ENCODE measurements at regions not wholly inside any gene's neighbourhood (a gene's known extent, or its start where the extent isn't known, plus 50 kb on each side); places are given as distances from the start of the nearest gene placed in this dataset.
"Not testable (repeated sequence)": the region's sequence is repeated elsewhere in the genome, so short reads cannot be mapped to it uniquely, and the experiment has no call there.

DNA sequence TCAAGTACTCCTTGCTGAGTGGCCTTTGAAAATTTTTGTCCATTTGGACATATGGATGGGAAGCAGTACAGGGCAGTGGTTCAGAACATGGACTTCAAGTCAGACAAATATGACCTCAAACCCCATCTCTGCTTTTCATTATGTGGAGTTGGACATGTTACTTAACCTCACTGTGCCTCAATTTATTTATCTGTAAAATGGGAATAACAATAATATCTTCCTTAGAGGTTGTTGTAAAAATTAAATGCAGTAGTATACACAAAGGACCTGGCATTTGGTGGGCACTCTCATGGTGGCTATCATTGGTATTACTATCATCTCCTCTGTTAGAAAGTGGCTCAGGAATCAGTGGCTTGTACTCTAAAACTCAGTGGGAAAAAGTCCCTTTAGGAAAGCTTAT lies 204.0 kb upstream of the MYLIP start:
- no peak for DNase-seq

DNA sequence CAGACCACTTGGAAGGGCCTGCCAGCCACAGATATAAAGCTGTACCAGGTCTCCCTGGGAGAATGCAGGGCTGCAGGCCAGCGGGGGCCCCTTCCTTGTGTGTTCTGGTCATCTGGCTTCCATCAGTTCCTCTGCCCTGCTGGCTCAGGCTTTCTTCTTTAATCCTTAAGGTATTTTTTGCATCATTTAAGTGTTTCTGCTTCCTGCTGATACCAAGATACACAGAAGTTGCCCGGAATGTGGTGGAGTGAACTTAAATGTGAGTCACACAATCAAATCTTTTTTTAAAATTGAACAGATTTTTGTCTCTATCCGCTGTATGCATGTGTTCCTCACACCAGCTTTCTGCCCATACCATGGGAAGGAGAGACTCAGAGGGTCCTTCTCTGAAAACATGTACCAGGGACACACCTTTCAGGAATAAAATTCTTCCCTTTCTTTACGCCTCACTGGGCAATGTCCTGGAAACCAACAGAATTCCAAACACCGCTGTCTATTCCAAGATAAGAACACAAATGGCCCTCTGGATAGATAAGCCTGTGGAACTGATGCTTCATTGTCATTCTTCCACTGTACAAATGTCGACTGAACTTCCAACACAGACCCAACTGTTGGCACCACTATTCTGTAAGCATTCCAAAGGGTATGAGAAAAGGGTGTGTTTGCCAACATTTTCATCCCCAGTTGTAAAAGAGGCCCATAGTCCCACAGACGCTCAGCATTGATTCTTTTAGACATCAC lies 206.2 kb upstream of the MYLIP start:
- no peak for DNase-seq

DNA sequence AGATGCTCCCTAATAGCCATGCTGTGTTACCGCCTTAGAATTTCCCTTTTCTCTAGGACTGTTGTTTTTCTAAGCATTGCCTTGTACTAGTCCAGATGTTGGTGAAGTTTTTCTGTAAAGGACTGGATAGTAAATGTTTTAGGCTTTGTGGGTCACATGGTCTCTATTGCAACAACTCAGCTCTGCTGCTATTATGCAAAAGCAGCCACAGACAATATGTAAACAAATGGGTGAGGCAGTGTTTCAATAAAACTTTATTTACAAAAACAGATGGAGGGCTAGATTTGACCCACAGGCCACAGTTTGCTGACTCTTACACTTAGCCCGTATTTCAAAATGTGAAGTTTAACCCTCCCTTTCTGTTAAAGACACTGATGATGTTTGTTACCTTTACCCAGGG lies 207.6 kb upstream of the MYLIP start:
- DNase-seq, result no peak

- DNase-seq, result no peak
Measured at GRCh38 chr6:15916581-15916980, 212.3 kb upstream of the MYLIP start.

- no peak for DNase-seq
Measured at GRCh38 chr6:15915508-15916178, 213.2 kb upstream of the MYLIP start.

GRCh38 chr6:15914553-15914952 lies 214.3 kb upstream of the MYLIP start:
- no peak for DNase-seq

- DNase-seq, result no peak
Measured at GRCh38 chr6:15913573-15913972, 215.3 kb upstream of the MYLIP start.

DNA sequence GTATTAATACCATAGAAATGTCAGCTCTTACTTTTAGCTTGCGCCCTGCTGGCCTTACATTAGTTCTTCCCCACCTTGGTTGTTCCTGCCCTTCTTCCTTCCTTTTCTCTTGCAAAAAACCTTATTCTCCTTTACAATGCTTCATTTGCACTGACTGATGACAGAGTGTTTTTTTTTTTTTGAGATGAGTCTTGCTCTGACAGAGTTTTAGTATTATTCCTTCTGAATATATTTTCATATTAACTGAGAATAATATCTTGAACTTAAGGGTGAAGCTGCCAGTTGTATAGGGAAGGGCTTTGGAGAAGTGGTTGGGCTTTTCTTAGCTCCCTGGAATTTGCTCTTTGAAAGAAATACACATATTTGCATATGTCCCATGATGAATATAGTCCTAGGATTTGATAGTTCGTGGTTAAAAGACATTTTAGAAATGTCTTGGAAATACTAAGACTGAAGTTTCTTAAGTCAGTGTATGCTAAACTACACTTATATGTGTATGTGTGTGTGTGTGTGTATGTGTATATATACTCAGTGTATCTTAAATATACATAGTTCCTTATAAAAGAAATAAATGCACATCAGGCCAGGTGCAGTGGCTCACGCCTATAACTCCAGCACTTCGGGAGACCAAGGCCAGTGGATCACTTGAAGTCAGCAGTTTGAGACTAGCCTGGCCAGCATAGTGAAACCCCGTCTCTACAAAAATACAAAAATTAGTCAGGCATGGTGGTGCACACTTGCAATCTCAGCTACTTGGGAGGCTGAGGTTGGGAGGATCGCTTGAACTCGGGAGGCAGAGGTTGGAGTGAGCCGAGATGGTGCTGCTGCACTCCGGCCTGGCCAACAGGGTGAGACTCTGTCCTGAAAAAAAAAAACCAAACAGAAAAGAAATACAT lies 216.1 kb upstream of the MYLIP start:
- DNase-seq, result no peak

GRCh38 chr6:15911753-15912504 lies 217.0 kb upstream of the MYLIP start:
- no peak for DNase-seq

DNA sequence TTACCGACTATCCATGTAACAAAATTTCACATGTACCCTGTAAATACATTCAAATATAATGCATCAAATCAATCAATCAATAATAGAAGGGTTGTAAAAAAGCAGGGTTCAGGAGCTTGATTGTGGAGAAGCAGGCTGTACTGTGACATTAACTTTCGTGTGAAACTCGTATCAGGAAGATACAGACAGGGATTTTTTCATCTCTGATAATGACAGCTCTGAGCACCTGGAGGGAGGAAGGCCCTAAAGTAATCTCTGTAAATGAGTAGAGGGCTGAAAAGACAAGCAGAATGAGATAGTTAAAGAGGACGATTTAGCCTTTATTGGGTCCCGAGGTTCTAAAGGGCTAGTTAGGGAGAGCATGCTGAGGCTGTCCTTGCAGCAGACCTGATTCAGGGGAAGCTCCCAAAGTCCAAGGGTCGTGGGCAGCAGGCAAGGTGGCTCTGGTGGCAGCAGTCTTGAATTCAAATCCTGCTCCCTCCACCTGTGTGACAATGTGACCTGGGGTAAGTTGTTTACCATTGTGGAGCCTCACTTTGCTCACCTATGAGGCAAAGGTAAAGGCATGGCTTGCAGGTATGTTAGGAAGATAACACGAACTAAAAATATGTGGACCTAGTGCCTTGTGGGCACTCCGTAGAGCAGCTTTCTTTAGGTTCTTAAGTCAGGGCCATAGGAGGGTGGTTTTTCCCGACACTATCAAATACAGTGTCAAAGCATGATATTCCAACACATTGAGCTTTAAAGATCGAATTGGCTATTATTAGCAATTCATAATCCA lies 219.4 kb upstream of the MYLIP start:
- no peak for DNase-seq

- DNase-seq, result no peak
Measured at GRCh38 chr6:15908871-15909270, 220.0 kb upstream of the MYLIP start.

DNA sequence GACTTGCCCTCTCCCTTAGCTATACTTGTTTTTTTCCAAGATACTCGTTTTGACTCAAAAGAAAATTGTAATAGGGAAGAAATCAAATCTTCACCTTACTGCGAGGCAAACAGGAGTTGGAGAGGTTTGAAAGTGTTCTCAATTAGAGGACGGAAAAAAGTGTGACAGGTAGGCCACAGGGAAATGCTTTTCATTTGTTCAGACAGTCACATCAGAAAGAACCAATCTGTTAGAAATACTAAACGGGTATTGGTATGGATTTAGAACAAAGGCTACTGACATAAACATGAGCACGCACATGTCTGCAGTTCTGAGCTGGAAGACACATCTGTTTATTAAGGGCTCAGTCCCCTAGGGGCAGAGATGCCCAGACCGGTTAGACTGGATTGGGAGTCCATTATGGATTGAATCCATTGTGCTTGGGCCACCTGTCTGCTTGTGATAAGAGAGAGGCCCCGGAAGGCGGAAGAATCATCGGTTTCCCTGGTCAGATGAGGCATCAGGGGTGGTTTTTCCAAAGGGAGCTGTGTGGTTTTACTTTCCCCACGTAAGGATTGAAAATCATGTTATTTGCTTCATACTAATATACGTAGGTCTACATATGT lies 220.9 kb upstream of the MYLIP start:
- no peak for DNase-seq

- not testable (repeated sequence) for DNase-seq
Measured at GRCh38 chr6:15907220-15907913, 221.5 kb upstream of the MYLIP start.

GRCh38 chr6:15906420-15907016 lies 222.4 kb upstream of the MYLIP start:
- DNase-seq, result no peak

- DNase-seq, result no peak
Measured at GRCh38 chr6:15905488-15906419, 223.1 kb upstream of the MYLIP start.

DNA sequence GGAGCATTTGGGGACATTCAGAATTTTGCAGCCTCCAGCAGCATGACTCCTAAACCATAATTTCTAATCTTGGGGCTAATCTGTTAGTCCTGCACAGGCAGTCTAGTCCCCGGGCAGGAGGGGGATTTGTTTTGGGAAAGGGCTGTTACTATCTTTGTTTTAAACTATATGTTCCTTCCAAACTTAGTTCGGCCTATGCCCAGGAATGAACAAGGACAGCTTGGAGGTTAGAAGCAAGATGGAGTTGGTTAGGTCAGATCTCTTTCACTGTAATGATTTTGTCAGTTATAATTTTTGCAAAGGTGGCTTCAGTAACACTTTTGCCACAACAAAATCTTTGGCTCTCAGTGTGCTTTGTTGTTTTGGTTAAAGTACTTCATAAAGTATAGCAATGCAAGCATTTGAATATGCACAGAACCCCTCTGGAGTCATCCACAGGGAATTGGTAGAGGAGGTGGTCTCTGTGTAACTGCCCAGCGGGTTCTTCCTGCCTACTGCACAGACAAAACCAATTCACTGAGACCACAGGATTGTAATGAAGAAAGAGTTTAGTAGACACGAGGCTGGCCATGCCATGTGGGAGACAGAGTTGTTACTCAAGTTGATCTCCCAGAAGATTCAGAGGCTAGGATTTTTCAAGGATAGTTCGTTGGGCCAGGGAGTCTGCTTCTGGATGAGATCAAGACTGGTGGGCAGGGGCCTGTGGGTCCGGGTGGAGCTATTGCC lies 224.1 kb upstream of the MYLIP start:
- DNase-seq, result no peak

- DNase-seq, result no peak
Measured at GRCh38 chr6:15901141-15902115, 227.5 kb upstream of the MYLIP start.
